ENCODE measurements at regions not wholly inside any gene's neighbourhood (a gene's known extent, or its start where the extent isn't known, plus 50 kb on each side); places are given as distances from the start of the nearest gene placed in this dataset.

GRCh38 chr6:84929212-84929611, 164.8 kb upstream of the TBX18 start:
- Histone ChIP-seq H3K9me3 (no peaks in the 10 kb centered on the region), H3K27me3 (no peaks in the 10 kb centered on the region), H3K27ac (no peak overlapping the region), H3K36me3 (no peaks in the 10 kb centered on the region), H3K4me1 (no peaks in the 10 kb centered on the region), H3K4me3 (no peak overlapping the region), H3K9ac (ENCODE audit: low read depth in 2 of 2, low read length in 2 of 2) (no peak overlapping the region)
- DNase-seq = no peak
- TF ChIP-seq, protein P1, sequence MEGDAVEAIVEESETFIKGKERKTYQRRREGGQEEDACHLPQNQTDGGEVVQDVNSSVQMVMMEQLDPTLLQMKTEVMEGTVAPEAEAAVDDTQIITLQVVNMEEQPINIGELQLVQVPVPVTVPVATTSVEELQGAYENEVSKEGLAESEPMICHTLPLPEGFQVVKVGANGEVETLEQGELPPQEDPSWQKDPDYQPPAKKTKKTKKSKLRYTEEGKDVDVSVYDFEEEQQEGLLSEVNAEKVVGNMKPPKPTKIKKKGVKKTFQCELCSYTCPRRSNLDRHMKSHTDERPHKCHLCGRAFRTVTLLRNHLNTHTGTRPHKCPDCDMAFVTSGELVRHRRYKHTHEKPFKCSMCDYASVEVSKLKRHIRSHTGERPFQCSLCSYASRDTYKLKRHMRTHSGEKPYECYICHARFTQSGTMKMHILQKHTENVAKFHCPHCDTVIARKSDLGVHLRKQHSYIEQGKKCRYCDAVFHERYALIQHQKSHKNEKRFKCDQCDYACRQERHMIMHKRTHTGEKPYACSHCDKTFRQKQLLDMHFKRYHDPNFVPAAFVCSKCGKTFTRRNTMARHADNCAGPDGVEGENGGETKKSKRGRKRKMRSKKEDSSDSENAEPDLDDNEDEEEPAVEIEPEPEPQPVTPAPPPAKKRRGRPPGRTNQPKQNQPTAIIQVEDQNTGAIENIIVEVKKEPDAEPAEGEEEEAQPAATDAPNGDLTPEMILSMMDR (IDR thresholded peaks at IDR 0.05) = no peak
- intact Hi-C loops (cut with DNase I) = no loop called here

DNA sequence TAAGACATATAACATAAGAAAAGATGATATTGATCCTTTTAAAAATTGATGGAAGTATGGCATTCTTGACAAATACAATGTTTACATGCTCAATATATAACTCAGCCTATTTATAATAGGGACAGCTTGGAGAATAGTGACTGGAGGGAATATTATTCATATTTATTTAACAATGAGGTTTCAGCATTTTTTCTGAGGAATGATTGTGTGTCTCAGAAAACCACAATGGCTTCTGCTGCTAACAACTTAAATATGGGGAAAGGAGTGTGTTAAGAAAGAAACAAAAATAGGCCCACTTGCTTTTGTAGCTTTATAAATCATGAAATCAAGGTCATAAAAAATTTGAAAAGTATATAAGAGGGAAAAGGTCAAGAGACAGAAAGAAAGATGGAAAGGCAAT, 163.2 kb upstream of the TBX18 start:
- intact Hi-C loops (cut with DNase I) = no loop called here
- Histone ChIP-seq H3K27ac (no peak overlapping the region), H3K36me3 (no peaks in the 10 kb centered on the region), H3K4me1 (no peaks in the 10 kb centered on the region), H3K9me3 (no peaks in the 10 kb centered on the region), H3K27me3 (no peaks in the 10 kb centered on the region), H3K9ac (ENCODE audit: low read depth in 2 of 2, low read length in 2 of 2) (no peak overlapping the region), H3K4me3 (no peak overlapping the region)
- TF ChIP-seq, protein P1 (IDR thresholded peaks at IDR 0.05) = no peak
- no peak for DNase-seq

DNA sequence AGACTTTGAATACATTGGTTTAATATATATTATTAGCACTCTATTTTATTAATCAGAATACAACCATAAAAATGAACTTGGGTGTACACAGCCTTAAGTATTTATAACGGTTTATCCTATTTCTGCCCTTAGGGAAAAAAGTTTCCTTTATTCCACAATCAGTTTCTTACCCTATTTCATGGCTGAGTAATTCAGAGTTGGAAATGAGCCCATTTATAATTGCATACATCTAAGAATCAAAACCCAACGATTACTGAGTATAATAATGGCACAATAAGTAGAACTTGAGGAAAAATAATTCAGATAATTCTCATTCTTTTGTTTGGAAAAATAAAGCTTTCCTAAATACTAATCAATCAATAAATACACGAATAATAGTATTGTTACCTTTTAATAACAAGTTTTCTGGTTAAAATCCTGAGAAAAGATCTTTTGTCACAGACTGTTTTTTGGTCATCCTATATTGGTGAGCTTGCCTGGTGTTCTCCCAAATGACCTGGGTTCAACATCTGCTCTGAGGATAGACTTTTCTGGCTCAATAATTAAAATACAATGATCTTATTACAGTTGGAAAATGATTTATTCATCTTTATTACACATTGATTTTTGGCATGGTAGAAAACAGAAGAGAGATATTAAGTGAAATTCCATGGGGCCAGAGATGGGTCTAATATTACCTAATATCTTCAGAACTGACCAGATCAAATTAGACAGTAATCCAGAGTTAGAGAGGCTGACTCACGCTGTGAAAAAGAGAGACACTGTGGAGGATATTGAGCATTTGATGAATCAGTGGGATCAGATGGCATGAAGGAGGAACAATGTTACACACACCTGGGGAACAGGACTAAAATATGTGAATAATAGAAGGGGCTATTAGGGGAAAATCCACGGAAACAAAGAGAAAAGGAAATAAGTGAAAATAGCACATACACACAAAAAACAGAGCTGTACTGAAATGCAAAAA, 162.1 kb upstream of the TBX18 start:
- no peaks in the 10 kb centered on the region for H3K9me3 ChIP-seq
- H3K27me3 ChIP-seq = no peaks in the 10 kb centered on the region
- no peaks in the 10 kb centered on the region for H3K4me1 ChIP-seq
- TF ChIP-seq, protein P1 (IDR thresholded peaks at IDR 0.05) = no peak
- H3K4me3 ChIP-seq = no peak overlapping the region
- no peak overlapping the region for H3K27ac ChIP-seq
- intact Hi-C loops (cut with DNase I) = no loop called here
- H3K9ac ChIP-seq (ENCODE audit: low read depth in 2 of 2, low read length in 2 of 2) = no peak overlapping the region
- no peaks in the 10 kb centered on the region for H3K36me3 ChIP-seq
- DNase-seq = no peak

DNA sequence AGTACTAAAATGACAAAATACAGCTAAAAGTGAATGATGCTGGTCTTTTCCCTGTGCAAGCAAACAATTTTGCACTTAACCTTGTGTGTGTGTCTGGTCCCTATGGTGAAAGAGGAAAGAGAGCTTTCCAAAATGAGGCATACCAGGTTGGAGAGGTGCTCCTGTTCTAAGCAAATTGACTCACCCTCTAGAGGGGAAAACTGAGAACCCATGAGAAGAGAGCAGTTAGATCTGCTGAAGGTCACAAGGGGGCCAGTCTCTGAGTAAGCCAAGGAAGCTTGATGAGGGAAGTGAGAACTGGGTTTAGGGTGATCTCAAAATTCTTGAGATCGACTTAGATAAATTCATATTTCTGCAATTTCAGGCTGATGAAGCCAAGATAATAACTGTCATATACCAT, 157.5 kb upstream of the TBX18 start:
- no peak for DNase-seq
- intact Hi-C loops (cut with DNase I) = no loop called here

DNA sequence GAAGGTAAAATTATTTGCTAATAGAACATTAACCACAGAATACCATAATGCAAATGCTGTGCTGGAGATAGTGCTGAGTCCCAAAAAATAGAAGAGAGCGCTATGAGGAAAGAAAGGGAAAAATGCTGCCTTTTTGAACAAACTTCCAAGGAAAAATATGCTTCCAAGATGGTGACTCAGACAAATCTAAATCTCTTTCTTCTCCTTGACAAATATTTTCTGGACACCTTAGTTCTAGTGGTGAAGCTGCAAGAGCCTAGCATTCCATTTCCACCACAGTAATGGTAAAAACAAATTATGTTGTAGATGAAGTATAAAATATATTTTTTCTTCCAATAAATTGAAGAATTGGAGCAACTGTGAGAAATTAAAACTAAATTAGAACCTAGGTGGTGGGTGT, 155.6 kb upstream of the TBX18 start:
- DNase-seq = no peak
- Histone ChIP-seq H3K27me3 (no peaks in the 10 kb centered on the region), H3K27ac (no peak overlapping the region), H3K36me3 (no peaks in the 10 kb centered on the region), H3K4me1 (no peaks in the 10 kb centered on the region), H3K9me3 (no peaks in the 10 kb centered on the region), H3K9ac (ENCODE audit: low read depth in 2 of 2, low read length in 2 of 2) (no peak overlapping the region), H3K4me3 (no peak overlapping the region)
- TF ChIP-seq, protein P1 (IDR thresholded peaks at IDR 0.05) = no peak
- intact Hi-C loops (cut with DNase I) = no loop called here

More for the DNA sequence above, 157.5 kb upstream of the TBX18 start:
- Histone ChIP-seq H3K27me3 (no peaks in the 10 kb centered on the region), H3K27ac (no peak overlapping the region), H3K9me3 (no peaks in the 10 kb centered on the region), H3K4me1 (no peaks in the 10 kb centered on the region), H3K9ac (ENCODE audit: low read depth in 2 of 2, low read length in 2 of 2) (no peak overlapping the region), H3K36me3 (no peaks in the 10 kb centered on the region), H3K4me3 (no peak overlapping the region)
- TF ChIP-seq, protein P1 (IDR thresholded peaks at IDR 0.05) = no peak

Measured in colonic mucosa (tissue), 4 donors.